ENCODE measurements at regions not wholly inside any gene's neighbourhood (a gene's known extent, or its start where the extent isn't known, plus 50 kb on each side); places are given as distances from the start of the nearest gene placed in this dataset.

- Histone ChIP-seq H3K27ac (no peak overlapping the region), H3K4me1 (peaks cover 5 to 66% (median 22%) of the 10 kb centered on the region in 6 donors), H3K27me3 (replicated peaks in 1 of 7) (peaks cover 0 to 6% (median 0%) of the 10 kb centered on the region in 7 donors), H3K36me3 (no peaks in the 10 kb centered on the region), H3K4me3 (no peak overlapping the region), H3K9me3 (no peaks in the 10 kb centered on the region)
- WGBS, 5 donors, result 44 to 55% (median 49%) methylated on average over 7 of the region's 7 CpGs
- no peak for TF ChIP-seq POLR2A (IDR thresholded peaks at IDR 0.05)
- no peak for TF ChIP-seq POLR2AphosphoS5 (IDR thresholded peaks at IDR 0.05)
- no peak for TF ChIP-seq CTCF (IDR thresholded peaks at IDR 0.05 in 8 of 11, conservative IDR thresholded peaks at IDR 0.05 in 3 of 11)
- intact Hi-C loops (cut with DNase I; ENCODE audit: low total_unique reads), result no loop called here
- DNase-seq, result no peak
Measured at GRCh38 chr6:184161-184700, 108.1 kb upstream of the DUSP22 start.

GRCh38 chr6:186340-186965, 105.8 kb upstream of the DUSP22 start:
- Histone ChIP-seq H3K27ac (no peak overlapping the region), H3K27me3 (replicated peaks in 1 of 7) (no peaks in the 10 kb centered on the region), H3K9me3 (no peaks in the 10 kb centered on the region), H3K36me3 (no peaks in the 10 kb centered on the region), H3K4me3 (no peak overlapping the region), H3K4me1 (peaks cover 5 to 71% (median 23%) of the 10 kb centered on the region in 6 donors)
- no peak for DNase-seq
- WGBS, 5 donors, result 56 to 74% (median 66%) methylated on average over 12 of the region's 12 CpGs
- intact Hi-C loops (cut with DNase I; ENCODE audit: low total_unique reads), result no loop called here
- no peak for TF ChIP-seq POLR2AphosphoS5 (IDR thresholded peaks at IDR 0.05)
- no peak for TF ChIP-seq POLR2A (IDR thresholded peaks at IDR 0.05)
- no peak for TF ChIP-seq CTCF (IDR thresholded peaks at IDR 0.05 in 8 of 11, conservative IDR thresholded peaks at IDR 0.05 in 3 of 11)

- Histone ChIP-seq H3K4me3 (no peak overlapping the region), H3K27me3 (replicated peaks in 1 of 7) (no peaks in the 10 kb centered on the region), H3K4me1 (peaks cover 5 to 62% (median 19%) of the 10 kb centered on the region in 6 donors), H3K9me3 (no peaks in the 10 kb centered on the region), H3K36me3 (no peaks in the 10 kb centered on the region), H3K27ac (no peak overlapping the region)
- WGBS, 5 donors, result 64 to 67% (median 66%) methylated on average over 10 of the region's 10 CpGs
- intact Hi-C loops (cut with DNase I; ENCODE audit: low total_unique reads), result no loop called here
- no peak for DNase-seq
- no peak for TF ChIP-seq POLR2AphosphoS5 (IDR thresholded peaks at IDR 0.05)
- TF ChIP-seq POLR2A (IDR thresholded peaks at IDR 0.05), result no peak
- no peak for TF ChIP-seq CTCF (IDR thresholded peaks at IDR 0.05 in 8 of 11, conservative IDR thresholded peaks at IDR 0.05 in 3 of 11)
Measured at GRCh38 chr6:187210-187861, 105.0 kb upstream of the DUSP22 start.
